KMS-11 (cell line): ENCODE measurements at regions not wholly inside any gene's neighbourhood (a gene's known extent, or its start where the extent isn't known, plus 50 kb on each side); places are given as distances from the start of the nearest gene placed in this dataset.
"Not testable (repeated sequence)": the region's sequence is repeated elsewhere in the genome, so short reads cannot be mapped to it uniquely, and the experiment has no call there.

ENCODE experiments used
- H2AFZ ChIP-seq: fragments of 200-600 bp; sonication (generic); 2 replicates; pipeline ENCODE4 v1.6.1; 2016; ENCODE audit warnings: antibody characterized with exemption, mixed run types, low read depth
- H3K27ac ChIP-seq: fragments of 200-600 bp; sonication (generic); 2 replicates; pipeline ENCODE4 v1.6.1; 2016; ENCODE audit warnings: mild to moderate bottlenecking, mixed run types
- H3K27me3 ChIP-seq: fragments of 200-600 bp; sonication (generic); 2 replicates; pipeline ENCODE4 v1.6.1; 2017; ENCODE audit warnings: mild to moderate bottlenecking, low read depth, mixed run types, moderate library complexity; ENCODE audit not compliant: insufficient read depth
- H3K36me3 ChIP-seq: fragments of 200-600 bp; sonication (generic); 2 replicates; pipeline ENCODE4 v1.6.1; 2017; ENCODE audit warnings: mild to moderate bottlenecking, mixed run types; ENCODE audit not compliant: insufficient read depth
- H3K4me1 ChIP-seq: fragments of 200-600 bp; sonication (generic); 2 replicates; pipeline ENCODE4 v1.6.1; 2016; ENCODE audit warnings: mild to moderate bottlenecking, low read depth, mixed run types; ENCODE audit not compliant: poor library complexity, severe bottlenecking
- H3K4me2 ChIP-seq: fragments of 200-600 bp; sonication (generic); 2 replicates; pipeline ENCODE4 v1.7.0; 2016; ENCODE audit warnings: mild to moderate bottlenecking, mixed run types
- H3K4me3 ChIP-seq: fragments of 200-600 bp; sonication (generic); IDR thresholded peaks from 2 replicates; pipeline ENCODE4 v1.6.1; 2017; ENCODE audit warnings: low read depth, low read length, mixed read lengths; ENCODE audit not compliant: insufficient read depth
- H3K79me2 ChIP-seq: fragments of 200-600 bp; sonication (generic); 2 replicates; pipeline ENCODE4 v1.6.1; 2016; ENCODE audit warnings: low read depth, mixed run types; ENCODE audit not compliant: insufficient read depth
- H3K9ac ChIP-seq: fragments of 200-600 bp; sonication (generic); 2 replicates; pipeline ENCODE4 v1.6.1; 2016; ENCODE audit warnings: mild to moderate bottlenecking, mixed run types
- H4K20me1 ChIP-seq: fragments of 200-600 bp; sonication (generic); 2 replicates; pipeline ENCODE4 v1.6.1; 2016; ENCODE audit warnings: mild to moderate bottlenecking, mixed run types; ENCODE audit not compliant: insufficient read depth
- TF ChIP-seq, protein P1 (sequence below): fragments of 200-600 bp; sonication (generic); conservative IDR thresholded peaks from 2 replicates; pipeline ENCODE4 v1.6.1; 2017; ENCODE audit warnings: low read depth, mild to moderate bottlenecking, antibody characterized with exemption, low read length, moderate library complexity, mixed read lengths

GRCh38 chr5:43804041-43804440 is 201.1 kb downstream of the NNT start:
- TF ChIP-seq, protein P1, sequence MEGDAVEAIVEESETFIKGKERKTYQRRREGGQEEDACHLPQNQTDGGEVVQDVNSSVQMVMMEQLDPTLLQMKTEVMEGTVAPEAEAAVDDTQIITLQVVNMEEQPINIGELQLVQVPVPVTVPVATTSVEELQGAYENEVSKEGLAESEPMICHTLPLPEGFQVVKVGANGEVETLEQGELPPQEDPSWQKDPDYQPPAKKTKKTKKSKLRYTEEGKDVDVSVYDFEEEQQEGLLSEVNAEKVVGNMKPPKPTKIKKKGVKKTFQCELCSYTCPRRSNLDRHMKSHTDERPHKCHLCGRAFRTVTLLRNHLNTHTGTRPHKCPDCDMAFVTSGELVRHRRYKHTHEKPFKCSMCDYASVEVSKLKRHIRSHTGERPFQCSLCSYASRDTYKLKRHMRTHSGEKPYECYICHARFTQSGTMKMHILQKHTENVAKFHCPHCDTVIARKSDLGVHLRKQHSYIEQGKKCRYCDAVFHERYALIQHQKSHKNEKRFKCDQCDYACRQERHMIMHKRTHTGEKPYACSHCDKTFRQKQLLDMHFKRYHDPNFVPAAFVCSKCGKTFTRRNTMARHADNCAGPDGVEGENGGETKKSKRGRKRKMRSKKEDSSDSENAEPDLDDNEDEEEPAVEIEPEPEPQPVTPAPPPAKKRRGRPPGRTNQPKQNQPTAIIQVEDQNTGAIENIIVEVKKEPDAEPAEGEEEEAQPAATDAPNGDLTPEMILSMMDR, result no peak
- Histone ChIP-seq H3K27ac (no peak overlapping the region), H2AFZ (no peak overlapping the region)

GRCh38 chr5:43802651-43803050 is 199.7 kb downstream of the NNT start:
- no peaks in the 10 kb centered on the region for H3K27me3 ChIP-seq
- no peak overlapping the region for H3K27ac ChIP-seq
- no peak overlapping the region for H3K4me3 ChIP-seq
- no peaks in the 10 kb centered on the region for H3K36me3 ChIP-seq
- H4K20me1 ChIP-seq, result no peaks in the 10 kb centered on the region
- H2AFZ ChIP-seq, result no peak overlapping the region
- no peaks in the 10 kb centered on the region for H3K4me1 ChIP-seq
- TF ChIP-seq, protein P1, result no peak
- no peak overlapping the region for H3K9ac ChIP-seq
- H3K79me2 ChIP-seq, result no peaks in the 10 kb centered on the region
- no peak overlapping the region for H3K4me2 ChIP-seq

More at GRCh38 chr5:43804041-43804440, 201.1 kb downstream of the NNT start:
- H3K9ac ChIP-seq, result no peak overlapping the region
- H3K4me2 ChIP-seq, result no peak overlapping the region
- no peaks in the 10 kb centered on the region for H3K36me3 ChIP-seq
- H3K4me1 ChIP-seq, result no peaks in the 10 kb centered on the region
- no peaks in the 10 kb centered on the region for H4K20me1 ChIP-seq
- no peak overlapping the region for H3K4me3 ChIP-seq
- no peaks in the 10 kb centered on the region for H3K79me2 ChIP-seq
- H3K27me3 ChIP-seq, result no peaks in the 10 kb centered on the region

- no peaks in the 10 kb centered on the region for H4K20me1 ChIP-seq
Observed at GRCh38 chr5:43802119-43802518, 199.1 kb downstream of the NNT start.

GRCh38 chr5:43798740-43799139 is 195.8 kb downstream of the NNT start:
- Histone ChIP-seq H3K4me3 (no peak overlapping the region), H3K27ac (no peak overlapping the region), H2AFZ (no peak overlapping the region), H3K79me2 (no peaks in the 10 kb centered on the region), H3K4me1 (no peaks in the 10 kb centered on the region), H3K36me3 (no peaks in the 10 kb centered on the region), H4K20me1 (no peaks in the 10 kb centered on the region), H3K27me3 (no peaks in the 10 kb centered on the region), H3K9ac (no peak overlapping the region), H3K4me2 (no peak overlapping the region)
- TF ChIP-seq, protein P1, result no peak

More at GRCh38 chr5:43802119-43802518, 199.1 kb downstream of the NNT start:
- H3K27me3 ChIP-seq, result no peaks in the 10 kb centered on the region
- no peaks in the 10 kb centered on the region for H3K36me3 ChIP-seq
- H3K9ac ChIP-seq, result no peak overlapping the region
- H3K27ac ChIP-seq, result no peak overlapping the region
- no peak overlapping the region for H2AFZ ChIP-seq
- H3K79me2 ChIP-seq, result no peaks in the 10 kb centered on the region
- TF ChIP-seq, protein P1, result no peak
- no peak overlapping the region for H3K4me2 ChIP-seq
- H3K4me3 ChIP-seq, result no peak overlapping the region
- no peaks in the 10 kb centered on the region for H3K4me1 ChIP-seq

DNA sequence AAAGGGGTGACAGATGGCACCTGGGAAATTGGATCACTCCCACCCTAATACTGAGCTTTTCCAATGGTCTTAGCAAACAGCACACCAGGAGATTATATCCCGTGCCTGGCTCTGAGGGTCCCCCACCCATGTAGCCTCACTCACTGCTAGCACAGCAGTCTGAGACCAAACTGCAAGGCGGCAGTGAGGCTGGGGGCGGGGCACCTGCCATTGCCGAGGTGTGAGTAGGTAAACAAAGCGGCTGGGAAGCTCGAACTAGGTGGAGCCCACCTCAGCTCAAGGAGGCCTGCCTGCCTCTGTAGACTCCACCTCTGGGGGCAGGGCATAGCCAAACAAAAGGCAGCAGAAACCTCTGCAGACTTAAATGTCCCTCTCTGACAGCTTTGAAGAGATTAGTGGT is 188.9 kb downstream of the NNT start:
- H3K4me2 ChIP-seq, H2AFZ ChIP-seq, H3K4me3 ChIP-seq, H3K9ac ChIP-seq, H3K27ac ChIP-seq, H3K36me3 ChIP-seq, H3K4me1 ChIP-seq, H3K27me3 ChIP-seq, H3K79me2 ChIP-seq, H4K20me1 ChIP-seq: not testable (repeated sequence)
